ENCODE measurements at regions not wholly inside any gene's neighbourhood (a gene's known extent, or its start where the extent isn't known, plus 50 kb on each side); places are given as distances from the start of the nearest gene placed in this dataset.

- H3K4me3 ChIP-seq (ENCODE audit: low read depth, low read length), result no peak overlapping the region
- TF ChIP-seq, protein P1, sequence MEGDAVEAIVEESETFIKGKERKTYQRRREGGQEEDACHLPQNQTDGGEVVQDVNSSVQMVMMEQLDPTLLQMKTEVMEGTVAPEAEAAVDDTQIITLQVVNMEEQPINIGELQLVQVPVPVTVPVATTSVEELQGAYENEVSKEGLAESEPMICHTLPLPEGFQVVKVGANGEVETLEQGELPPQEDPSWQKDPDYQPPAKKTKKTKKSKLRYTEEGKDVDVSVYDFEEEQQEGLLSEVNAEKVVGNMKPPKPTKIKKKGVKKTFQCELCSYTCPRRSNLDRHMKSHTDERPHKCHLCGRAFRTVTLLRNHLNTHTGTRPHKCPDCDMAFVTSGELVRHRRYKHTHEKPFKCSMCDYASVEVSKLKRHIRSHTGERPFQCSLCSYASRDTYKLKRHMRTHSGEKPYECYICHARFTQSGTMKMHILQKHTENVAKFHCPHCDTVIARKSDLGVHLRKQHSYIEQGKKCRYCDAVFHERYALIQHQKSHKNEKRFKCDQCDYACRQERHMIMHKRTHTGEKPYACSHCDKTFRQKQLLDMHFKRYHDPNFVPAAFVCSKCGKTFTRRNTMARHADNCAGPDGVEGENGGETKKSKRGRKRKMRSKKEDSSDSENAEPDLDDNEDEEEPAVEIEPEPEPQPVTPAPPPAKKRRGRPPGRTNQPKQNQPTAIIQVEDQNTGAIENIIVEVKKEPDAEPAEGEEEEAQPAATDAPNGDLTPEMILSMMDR (IDR thresholded peaks at IDR 0.05; ENCODE audit: insufficient read depth, low read depth, low read length), result no peak
- DNase-seq (ENCODE audit: low read depth), result no peak
These were observed 105.5 kb upstream of the SMAD3 start for GRCh38 chr15:66959875-66960274.

- H3K4me3 ChIP-seq (ENCODE audit: low read depth, low read length), result no peak overlapping the region
- DNase-seq (ENCODE audit: low read depth), result no peak
- TF ChIP-seq, protein P1 (IDR thresholded peaks at IDR 0.05; ENCODE audit: insufficient read depth, low read depth, low read length), result no peak
These were observed 104.9 kb upstream of the SMAD3 start for GRCh38 chr15:66960519-66960918.

DNA sequence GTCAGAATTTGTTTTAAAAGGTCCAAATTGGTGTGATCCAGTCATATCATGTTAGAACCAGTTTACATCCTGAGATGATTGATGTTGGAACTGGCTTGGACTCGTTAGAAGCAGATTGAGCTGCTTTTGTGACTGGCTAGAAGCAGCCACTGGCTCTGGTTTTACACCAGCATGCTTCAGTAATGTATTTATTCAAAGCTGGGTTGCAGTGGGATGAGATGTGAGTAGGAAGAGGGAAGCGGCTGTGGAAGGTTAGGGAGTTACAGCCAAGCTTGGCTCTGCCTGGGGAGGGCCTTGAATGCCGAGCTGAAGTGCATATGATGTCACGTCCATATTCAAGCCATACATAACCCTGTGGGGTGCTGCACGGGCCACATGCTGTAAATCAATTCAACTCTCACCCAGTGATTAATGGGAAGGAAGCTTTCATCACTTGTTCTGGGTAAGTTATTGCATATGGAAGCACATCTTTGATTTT, 104.0 kb upstream of the SMAD3 start:
- no peak overlapping the region for H3K4me3 ChIP-seq (ENCODE audit: low read depth, low read length)
- TF ChIP-seq, protein P1 (IDR thresholded peaks at IDR 0.05; ENCODE audit: insufficient read depth, low read depth, low read length), result no peak
- DNase-seq (ENCODE audit: low read depth), result no peak

DNA sequence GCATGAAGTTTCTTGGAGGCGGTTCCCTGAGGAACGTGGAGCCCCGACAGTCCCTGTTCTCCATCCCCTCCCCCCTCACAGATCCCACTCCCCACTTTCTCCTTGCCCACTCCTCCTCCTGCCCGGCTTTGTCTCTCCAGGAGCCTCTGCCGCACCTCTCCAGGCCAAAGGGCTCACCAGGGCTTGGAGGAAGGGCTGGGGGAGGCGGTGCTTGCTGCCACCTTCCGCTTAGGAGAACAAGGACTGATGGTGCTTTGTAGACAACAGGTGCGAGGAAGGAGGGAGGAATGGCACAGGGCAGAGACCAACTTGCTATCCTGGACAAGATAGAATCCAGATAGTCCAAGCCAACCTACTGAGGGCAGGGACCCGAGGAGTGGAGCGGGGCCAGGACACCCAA, 103.5 kb upstream of the SMAD3 start:
- no peak overlapping the region for H3K4me3 ChIP-seq (ENCODE audit: low read depth, low read length)
- TF ChIP-seq, protein P1 (IDR thresholded peaks at IDR 0.05; ENCODE audit: insufficient read depth, low read depth, low read length), result no peak
- no peak for DNase-seq (ENCODE audit: low read depth)

DNA sequence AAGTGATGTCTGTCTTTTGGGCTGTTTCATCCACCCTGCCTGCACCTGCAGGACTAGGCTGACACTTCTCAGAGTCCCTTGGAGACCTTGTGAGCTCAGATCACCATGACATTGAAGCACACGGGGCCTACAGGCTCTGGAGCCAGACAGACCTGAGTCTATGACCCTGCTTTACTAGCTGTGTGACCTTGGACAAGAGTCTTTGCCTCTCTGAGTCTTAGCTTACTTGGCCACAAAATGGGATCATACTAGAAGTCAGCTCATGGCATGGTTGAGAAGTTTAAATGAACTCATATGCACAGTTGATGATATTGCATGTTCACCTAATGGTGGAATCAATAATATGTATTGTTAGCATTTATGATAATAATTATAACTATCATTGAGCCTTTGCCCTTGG, 102.9 kb upstream of the SMAD3 start:
- no peak for DNase-seq (ENCODE audit: low read depth)

GRCh38 chr15:66963084-66963483, 102.3 kb upstream of the SMAD3 start:
- no peak for DNase-seq (ENCODE audit: low read depth)
- TF ChIP-seq, protein P1 (IDR thresholded peaks at IDR 0.05; ENCODE audit: insufficient read depth, low read depth, low read length), result no peak

More for the DNA sequence above, 102.9 kb upstream of the SMAD3 start:
- TF ChIP-seq, protein P1 (IDR thresholded peaks at IDR 0.05; ENCODE audit: insufficient read depth, low read depth, low read length), result no peak
- no peak overlapping the region for H3K4me3 ChIP-seq (ENCODE audit: low read depth, low read length)

GRCh38 chr15:66963710-66964109, 101.7 kb upstream of the SMAD3 start:
- H3K4me3 ChIP-seq (ENCODE audit: low read depth, low read length), result no peak overlapping the region
- no peak for DNase-seq (ENCODE audit: low read depth)
- TF ChIP-seq, protein P1 (IDR thresholded peaks at IDR 0.05; ENCODE audit: insufficient read depth, low read depth, low read length), result no peak

More at GRCh38 chr15:66963084-66963483, 102.3 kb upstream of the SMAD3 start:
- H3K4me3 ChIP-seq (ENCODE audit: low read depth, low read length), result no peak overlapping the region

All from fibroblast of villous mesenchyme (primary cell).